WTC11 (cell line): ENCODE measurements at regions not wholly inside any gene's neighbourhood (a gene's known extent, or its start where the extent isn't known, plus 50 kb on each side); places are given as distances from the start of the nearest gene placed in this dataset.

ENCODE experiments used
- ATAC-seq: fragments of 200-7000 bp; cut with Tn5 transposase; 2 replicates; pipeline ENCODE4 v1.10.0; 2021; ENCODE audit warnings: mild to moderate bottlenecking, moderate library complexity
- CTCF ChIA-PET: fragments of 300-600 bp; sonication (Branson Sonifier 250); formaldehyde crosslinking; loops from one replicate; lab custom pipeline; 2021; ENCODE audit warnings: antibody characterized with exemption; lab: Charles Lee
- POLR2A ChIA-PET: fragments of 350-600 bp; sonication (Branson Sonifier 250); formaldehyde crosslinking; loops from one replicate; lab custom pipeline; 2021; ENCODE audit warnings: antibody characterized with exemption; lab: Charles Lee
- DNase-seq: peaks from one replicate; pipeline ENCODE4 v3.0.0; 2021; ENCODE audit warnings: low spot score
- H3K27ac Mint-ChIP-seq: 2 replicates; pipeline ENCODE4 v1.8.0; 2021; ENCODE audit warnings: mixed read lengths
- H3K27me3 Mint-ChIP-seq: 2 replicates; pipeline ENCODE4 v1.8.0; 2021; ENCODE audit warnings: low read depth, mild to moderate bottlenecking, moderate library complexity, mixed read lengths
- H3K36me3 Mint-ChIP-seq: 2 replicates; pipeline ENCODE4 v1.8.0; 2021; ENCODE audit warnings: mixed read lengths
- H3K4me1 Mint-ChIP-seq: 2 replicates; pipeline ENCODE4 v1.8.0; 2022; ENCODE audit warnings: mixed read lengths
- H3K4me3 Mint-ChIP-seq: 2 replicates; pipeline ENCODE4 v1.8.0; 2021; ENCODE audit warnings: mild to moderate bottlenecking, moderate library complexity, mixed read lengths
- H3K9me3 Mint-ChIP-seq: 2 replicates; pipeline ENCODE4 v1.8.0; 2021; ENCODE audit warnings: mixed read lengths
- ATF1 ChIP-seq: sonication (generic); formaldehyde crosslinking; IDR thresholded peaks from 2 replicates; pipeline ENCODE4 v1.8.1; 2023; ENCODE audit warnings: mild to moderate bottlenecking, moderate library complexity, missing genetic modification reagents
- CREB1 ChIP-seq: sonication (generic); formaldehyde crosslinking; IDR thresholded peaks from 2 replicates; pipeline ENCODE4 v1.8.0; 2023; ENCODE audit warnings: mild to moderate bottlenecking, missing genetic modification reagents
- E2F4 ChIP-seq: sonication (generic); formaldehyde crosslinking; IDR thresholded peaks from 2 replicates; pipeline ENCODE4 v1.8.1; 2022; ENCODE audit warnings: low read depth, mild to moderate bottlenecking, moderate library complexity, missing genetic modification reagents, borderline replicate concordance
- IRF2 ChIP-seq: sonication (generic); formaldehyde crosslinking; IDR thresholded peaks from 2 replicates; pipeline ENCODE4 v1.8.0; 2022; ENCODE audit warnings: low read depth, missing genetic modification reagents, borderline replicate concordance
- MXD4 ChIP-seq: fragments of 250-450 bp; sonication (Bioruptor Pico); IDR thresholded peaks from 2 replicates; pipeline ENCODE4 v1.8.0; 2021; ENCODE audit warnings: mild to moderate bottlenecking, moderate library complexity, borderline replicate concordance
- MYBL2 ChIP-seq: sonication (generic); formaldehyde crosslinking; IDR thresholded peaks from 2 replicates; pipeline ENCODE4 v1.8.1; 2023; ENCODE audit warnings: mild to moderate bottlenecking, moderate library complexity, missing genetic modification reagents
- NR1H2 ChIP-seq: sonication (generic); formaldehyde crosslinking; IDR thresholded peaks from 2 replicates; pipeline ENCODE4 v1.9.0; 2021; ENCODE audit warnings: mild to moderate bottlenecking, moderate library complexity, missing genetic modification reagents
- NR2C2 ChIP-seq: sonication (generic); formaldehyde crosslinking; IDR thresholded peaks from 2 replicates; pipeline ENCODE4 v1.8.0; 2022; ENCODE audit warnings: mild to moderate bottlenecking, missing genetic modification reagents
- PRDM15 ChIP-seq: sonication (generic); formaldehyde crosslinking; IDR thresholded peaks from 2 replicates; pipeline ENCODE4 v1.8.0; 2022; ENCODE audit warnings: missing genetic modification reagents
- SMAD4 ChIP-seq: sonication (generic); formaldehyde crosslinking; IDR thresholded peaks from 2 replicates; pipeline ENCODE4 v1.8.0; 2022; ENCODE audit warnings: mild to moderate bottlenecking, missing genetic modification reagents
- TCF7 ChIP-seq: sonication (generic); formaldehyde crosslinking; IDR thresholded peaks from 2 replicates; pipeline ENCODE4 v1.8.0; 2022; ENCODE audit warnings: mild to moderate bottlenecking, low read depth, missing genetic modification reagents, moderate library complexity
- TP53 ChIP-seq: sonication (generic); formaldehyde crosslinking; IDR thresholded peaks from 2 replicates; pipeline ENCODE4 v1.8.1; 2023; ENCODE audit warnings: mild to moderate bottlenecking, missing genetic modification reagents
- ZNF219 ChIP-seq: sonication (generic); formaldehyde crosslinking; IDR thresholded peaks from 2 replicates; pipeline ENCODE4 v1.8.0; 2023; ENCODE audit warnings: missing genetic modification reagents, mild to moderate bottlenecking, borderline replicate concordance
- ZNF416 ChIP-seq: fragments of 250-450 bp; sonication (Bioruptor Pico); IDR thresholded peaks from 2 replicates; pipeline ENCODE4 v1.9.0; 2021; ENCODE audit warnings: mild to moderate bottlenecking, inconsistent platforms
- TF ChIP-seq, protein P1 (sequence below): fragments of 250-450 bp; sonication (Bioruptor Pico); IDR thresholded peaks from 2 replicates; pipeline ENCODE4 v1.8.0; 2021; ENCODE audit warnings: mild to moderate bottlenecking
- TF ChIP-seq, protein P2 (sequence below): sonication (generic); formaldehyde crosslinking; IDR thresholded peaks from 2 replicates; pipeline ENCODE4 v1.8.0; 2022; ENCODE audit warnings: mild to moderate bottlenecking, missing genetic modification reagents
- TF ChIP-seq, protein P3 (sequence below): fragments of 250-450 bp; sonication (Bioruptor Pico); conservative IDR thresholded peaks from 2 replicates; pipeline ENCODE4 v1.9.0; 2021; ENCODE audit warnings: mild to moderate bottlenecking
- TF ChIP-seq, protein P4 (sequence below): sonication (generic); formaldehyde crosslinking; IDR thresholded peaks from 2 replicates; pipeline ENCODE4 v1.8.1; 2022; ENCODE audit warnings: mild to moderate bottlenecking, moderate library complexity, missing genetic modification reagents
- TF ChIP-seq, protein P5 (sequence below): sonication (generic); formaldehyde crosslinking; IDR thresholded peaks from 2 replicates; pipeline ENCODE4 v1.8.0; 2023; ENCODE audit warnings: missing genetic modification reagents, mild to moderate bottlenecking, borderline replicate concordance

- POLR2A ChIA-PET, result no interaction called here
- no peak for ATAC-seq
- no peaks in the 10 kb centered on the region for H3K9me3 Mint-ChIP-seq
- H3K4me3 Mint-ChIP-seq, result no peak overlapping the region
- H3K36me3 Mint-ChIP-seq, result no peaks in the 10 kb centered on the region
- no peak overlapping the region for H3K27ac Mint-ChIP-seq
- no peaks in the 10 kb centered on the region for H3K27me3 Mint-ChIP-seq
- no peak for DNase-seq
- no peaks in the 10 kb centered on the region for H3K4me1 Mint-ChIP-seq
- no peak for TF ChIP-seq NR2C2 (CRISPR knock-in tag)
- TF ChIP-seq SMAD4 (CRISPR knock-in tag), result no peak
- TF ChIP-seq, protein P1, sequence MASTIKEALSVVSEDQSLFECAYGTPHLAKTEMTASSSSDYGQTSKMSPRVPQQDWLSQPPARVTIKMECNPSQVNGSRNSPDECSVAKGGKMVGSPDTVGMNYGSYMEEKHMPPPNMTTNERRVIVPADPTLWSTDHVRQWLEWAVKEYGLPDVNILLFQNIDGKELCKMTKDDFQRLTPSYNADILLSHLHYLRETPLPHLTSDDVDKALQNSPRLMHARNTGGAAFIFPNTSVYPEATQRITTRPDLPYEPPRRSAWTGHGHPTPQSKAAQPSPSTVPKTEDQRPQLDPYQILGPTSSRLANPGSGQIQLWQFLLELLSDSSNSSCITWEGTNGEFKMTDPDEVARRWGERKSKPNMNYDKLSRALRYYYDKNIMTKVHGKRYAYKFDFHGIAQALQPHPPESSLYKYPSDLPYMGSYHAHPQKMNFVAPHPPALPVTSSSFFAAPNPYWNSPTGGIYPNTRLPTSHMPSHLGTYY (CRISPR knock-in tag), result no peak
- CTCF ChIA-PET, result no interaction called here
Measured at GRCh38 chr9:33684831-33685230, 110.5 kb upstream of the PRSS3 start.

DNA sequence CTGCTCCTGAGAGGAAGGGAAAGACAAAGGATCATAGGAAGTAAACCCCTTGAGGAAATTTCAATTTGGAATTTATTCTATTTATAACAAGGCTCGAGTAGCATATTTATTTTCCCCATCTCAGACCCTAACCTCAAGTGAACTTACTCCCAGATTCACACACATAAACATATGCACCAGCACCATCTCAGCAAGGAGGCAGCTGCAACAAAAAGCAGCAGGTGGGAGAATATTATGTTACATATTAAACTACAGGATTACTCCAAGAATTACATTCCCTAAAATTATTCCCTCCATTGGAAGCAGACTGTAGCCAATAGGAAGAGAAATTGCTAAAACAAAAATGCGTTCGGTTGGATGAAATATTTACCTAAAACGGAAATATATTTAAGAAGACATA, 108.4 kb upstream of the PRSS3 start:
- Mint-ChIP-seq H3K27me3 (no peaks in the 10 kb centered on the region; the same call in 1 of the 2 replicates), H3K27ac (no peak overlapping the region), H3K36me3 (no peaks in the 10 kb centered on the region), H3K9me3 (no peaks in the 10 kb centered on the region), H3K4me3 (no peak overlapping the region), H3K4me1 (no peaks in the 10 kb centered on the region)
- no peak for ATAC-seq
- no peak for TF ChIP-seq TCF7 (CRISPR knock-in tag)
- no peak for TF ChIP-seq CREB1 (CRISPR knock-in tag)
- no peak for TF ChIP-seq IRF2 (CRISPR knock-in tag)
- no peak for TF ChIP-seq ATF1 (CRISPR knock-in tag)
- TF ChIP-seq, protein P2, sequence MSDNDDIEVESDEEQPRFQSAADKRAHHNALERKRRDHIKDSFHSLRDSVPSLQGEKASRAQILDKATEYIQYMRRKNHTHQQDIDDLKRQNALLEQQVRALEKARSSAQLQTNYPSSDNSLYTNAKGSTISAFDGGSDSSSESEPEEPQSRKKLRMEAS, result no peak
- no peak for TF ChIP-seq TP53 (CRISPR knock-in tag)
- TF ChIP-seq, protein P3, sequence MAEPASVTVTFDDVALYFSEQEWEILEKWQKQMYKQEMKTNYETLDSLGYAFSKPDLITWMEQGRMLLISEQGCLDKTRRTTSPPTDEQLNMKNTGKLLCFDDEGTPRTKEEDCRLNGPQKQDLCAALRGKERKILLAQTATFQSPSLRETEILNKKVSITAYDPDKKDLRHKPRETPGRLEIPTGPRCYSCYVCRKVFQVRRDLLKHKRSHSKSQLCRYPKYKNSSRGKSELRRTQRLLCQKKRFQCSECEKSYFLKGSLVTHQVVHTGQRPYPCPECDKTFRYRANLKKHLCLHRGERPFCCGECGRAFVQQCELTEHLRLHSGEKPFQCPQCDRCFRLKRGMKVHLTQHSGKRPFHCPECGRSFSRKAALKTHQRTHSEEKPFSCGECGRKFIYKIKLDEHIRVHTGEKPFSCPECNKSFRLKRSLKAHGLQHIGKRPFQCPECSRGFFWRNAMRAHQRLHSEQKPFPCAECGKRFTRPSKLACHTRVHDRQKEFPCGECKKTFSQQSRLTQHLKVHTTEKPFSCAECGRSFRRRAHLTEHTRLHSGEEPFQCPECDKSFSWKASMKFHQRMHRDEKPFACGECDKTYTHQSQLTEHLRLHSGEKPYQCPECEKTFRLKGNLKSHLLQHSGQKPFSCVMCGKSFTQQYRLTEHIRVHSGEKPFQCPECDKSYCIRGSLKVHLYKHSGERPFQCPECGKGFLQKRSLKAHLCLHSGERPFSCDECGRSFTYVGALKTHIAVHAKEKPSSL, result no peak
- TF ChIP-seq E2F4 (CRISPR knock-in tag), result no peak
- TF ChIP-seq MYBL2 (CRISPR knock-in tag), result no peak
- TF ChIP-seq NR1H2 (CRISPR knock-in tag), result no peak
- TF ChIP-seq, protein P4, sequence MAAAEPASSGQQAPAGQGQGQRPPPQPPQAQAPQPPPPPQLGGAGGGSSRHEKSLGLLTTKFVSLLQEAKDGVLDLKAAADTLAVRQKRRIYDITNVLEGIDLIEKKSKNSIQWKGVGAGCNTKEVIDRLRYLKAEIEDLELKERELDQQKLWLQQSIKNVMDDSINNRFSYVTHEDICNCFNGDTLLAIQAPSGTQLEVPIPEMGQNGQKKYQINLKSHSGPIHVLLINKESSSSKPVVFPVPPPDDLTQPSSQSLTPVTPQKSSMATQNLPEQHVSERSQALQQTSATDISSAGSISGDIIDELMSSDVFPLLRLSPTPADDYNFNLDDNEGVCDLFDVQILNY (CRISPR knock-in tag), result no peak
- TF ChIP-seq ZNF416 (CRISPR knock-in tag), result no peak
- no peak for TF ChIP-seq MXD4
- CTCF ChIA-PET, result interaction anchor here (0.9 kb wide), 1 partner anchor 63 kb away, joined by 3 read pairs; no protein-coding TSS in a partner anchor
- DNase-seq, result no peak
- POLR2A ChIA-PET, result interaction anchor here (0.6 kb wide), 1 partner anchor 42 kb away, joined by 3 read pairs; no protein-coding TSS in a partner anchor

- no peak overlapping the region for H3K27ac Mint-ChIP-seq
- peaks cover 5% of the 10 kb centered on the region for H3K27me3 Mint-ChIP-seq
- H3K9me3 Mint-ChIP-seq, result no peaks in the 10 kb centered on the region
- H3K4me1 Mint-ChIP-seq, result no peaks in the 10 kb centered on the region
- ChIA-PET CTCF (interaction anchor here (0.9 kb wide), 1 partner anchor 64 kb away, joined by 3 read pairs; no protein-coding TSS in a partner anchor), POLR2A (no interaction called here)
- no peak overlapping the region for H3K4me3 Mint-ChIP-seq
- DNase-seq, result no peak
- H3K36me3 Mint-ChIP-seq, result no peaks in the 10 kb centered on the region
- no peak for ATAC-seq
- TF ChIP-seq ZNF219 (CRISPR knock-in tag) (no peak), ZNF416 (CRISPR knock-in tag) (no peak), PRDM15 (CRISPR knock-in tag) (no peak)
- TF ChIP-seq, protein P5, sequence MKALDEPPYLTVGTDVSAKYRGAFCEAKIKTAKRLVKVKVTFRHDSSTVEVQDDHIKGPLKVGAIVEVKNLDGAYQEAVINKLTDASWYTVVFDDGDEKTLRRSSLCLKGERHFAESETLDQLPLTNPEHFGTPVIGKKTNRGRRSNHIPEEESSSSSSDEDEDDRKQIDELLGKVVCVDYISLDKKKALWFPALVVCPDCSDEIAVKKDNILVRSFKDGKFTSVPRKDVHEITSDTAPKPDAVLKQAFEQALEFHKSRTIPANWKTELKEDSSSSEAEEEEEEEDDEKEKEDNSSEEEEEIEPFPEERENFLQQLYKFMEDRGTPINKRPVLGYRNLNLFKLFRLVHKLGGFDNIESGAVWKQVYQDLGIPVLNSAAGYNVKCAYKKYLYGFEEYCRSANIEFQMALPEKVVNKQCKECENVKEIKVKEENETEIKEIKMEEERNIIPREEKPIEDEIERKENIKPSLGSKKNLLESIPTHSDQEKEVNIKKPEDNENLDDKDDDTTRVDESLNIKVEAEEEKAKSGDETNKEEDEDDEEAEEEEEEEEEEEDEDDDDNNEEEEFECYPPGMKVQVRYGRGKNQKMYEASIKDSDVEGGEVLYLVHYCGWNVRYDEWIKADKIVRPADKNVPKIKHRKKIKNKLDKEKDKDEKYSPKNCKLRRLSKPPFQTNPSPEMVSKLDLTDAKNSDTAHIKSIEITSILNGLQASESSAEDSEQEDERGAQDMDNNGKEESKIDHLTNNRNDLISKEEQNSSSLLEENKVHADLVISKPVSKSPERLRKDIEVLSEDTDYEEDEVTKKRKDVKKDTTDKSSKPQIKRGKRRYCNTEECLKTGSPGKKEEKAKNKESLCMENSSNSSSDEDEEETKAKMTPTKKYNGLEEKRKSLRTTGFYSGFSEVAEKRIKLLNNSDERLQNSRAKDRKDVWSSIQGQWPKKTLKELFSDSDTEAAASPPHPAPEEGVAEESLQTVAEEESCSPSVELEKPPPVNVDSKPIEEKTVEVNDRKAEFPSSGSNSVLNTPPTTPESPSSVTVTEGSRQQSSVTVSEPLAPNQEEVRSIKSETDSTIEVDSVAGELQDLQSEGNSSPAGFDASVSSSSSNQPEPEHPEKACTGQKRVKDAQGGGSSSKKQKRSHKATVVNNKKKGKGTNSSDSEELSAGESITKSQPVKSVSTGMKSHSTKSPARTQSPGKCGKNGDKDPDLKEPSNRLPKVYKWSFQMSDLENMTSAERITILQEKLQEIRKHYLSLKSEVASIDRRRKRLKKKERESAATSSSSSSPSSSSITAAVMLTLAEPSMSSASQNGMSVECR (CRISPR knock-in tag), result no peak
Measured at GRCh38 chr9:33687779-33688178, 107.6 kb upstream of the PRSS3 start.
